PC-9 (cell line): ENCODE measurements at regions not wholly inside any gene's neighbourhood (a gene's known extent, or its start where the extent isn't known, plus 50 kb on each side); places are given as distances from the start of the nearest gene placed in this dataset.

Experiments used
- BruUV-seq: library from RNA; stranded (reverse); fragments of 400-500 nt; replicated peaks from 2 replicates; lab custom pipeline; 2021; lab: Mats Ljungman, UMichigan
- CTCF ChIA-PET: fragments of 300-600 bp; sonication (Branson Sonifier 250); formaldehyde crosslinking; loops from one replicate; lab custom pipeline; 2022; ENCODE audit warnings: antibody characterized with exemption; lab: Charles Lee
- POLR2A ChIA-PET: fragments of 300-600 bp; sonication (Branson Sonifier 250); formaldehyde crosslinking; loops from one replicate; lab custom pipeline; 2022; ENCODE audit warnings: antibody characterized with exemption; ENCODE audit not compliant: unreplicated experiment; lab: Charles Lee
- DNase-seq, 2 experiments: peaks; one replicate each; pipeline versions ENCODE4 v3.0.0 to v3.0.0-alpha.2; 2015 to 2022; ENCODE audit warnings: mixed read lengths in 1 of 2
- H2AFZ ChIP-seq: fragments of 200-600 bp; sonication (generic); 2 replicates; pipeline ENCODE4 v1.8.1; 2017; ENCODE audit warnings: antibody characterized with exemption
- H3F3A ChIP-seq: fragments of 200-600 bp; sonication (generic); 2 replicates; pipeline ENCODE4 v1.8.1; 2017; ENCODE audit warnings: antibody characterized with exemption, mild to moderate bottlenecking, low read depth; ENCODE audit not compliant: insufficient read depth
- H3K27ac ChIP-seq: fragments of 200-600 bp; sonication (generic); 2 replicates; pipeline ENCODE4 v1.6.1; 2016; ENCODE audit warnings: mixed run types
- H3K27me3 ChIP-seq: fragments of 200-600 bp; sonication (generic); 2 replicates; pipeline ENCODE4 v1.6.1; 2016; ENCODE audit warnings: low read depth, mixed run types; ENCODE audit not compliant: insufficient read depth
- H3K36me3 ChIP-seq: fragments of 200-600 bp; sonication (generic); 2 replicates; pipeline ENCODE4 v1.6.1; 2016; ENCODE audit warnings: low read depth, mixed run types
- H3K4me1 ChIP-seq: fragments of 200-600 bp; sonication (generic); replicated peaks from 2 replicates; pipeline ENCODE4 v1.6.1; 2016; ENCODE audit warnings: mixed run types; ENCODE audit not compliant: insufficient read depth
- H3K4me2 ChIP-seq: fragments of 200-600 bp; sonication (generic); 2 replicates; pipeline ENCODE4 v1.6.1; 2017; ENCODE audit warnings: mixed run types
- H3K4me3 ChIP-seq: fragments of 200-600 bp; sonication (generic); 2 replicates; pipeline ENCODE4 v1.6.1; 2016; ENCODE audit warnings: mixed run types
- H3K79me2 ChIP-seq: fragments of 200-600 bp; sonication (generic); 2 replicates; pipeline ENCODE4 v1.6.1; 2017; ENCODE audit warnings: low read depth, mixed run types
- H3K9me2 ChIP-seq: fragments of 200-600 bp; sonication (generic); 2 replicates; pipeline ENCODE4 v1.8.1; 2017; ENCODE audit warnings: mild to moderate bottlenecking; ENCODE audit not compliant: insufficient read depth
- H3K9me3 ChIP-seq: fragments of 200-600 bp; sonication (generic); 2 replicates; pipeline ENCODE4 v1.8.1; 2016; ENCODE audit warnings: low read depth; ENCODE audit not compliant: insufficient read depth
- H4K20me1 ChIP-seq: fragments of 200-600 bp; sonication (generic); 2 replicates; pipeline ENCODE4 v1.8.1; 2017; ENCODE audit not compliant: insufficient read depth
- EZH2 ChIP-seq: fragments of 200-600 bp; sonication (generic); IDR thresholded peaks from 2 replicates; pipeline ENCODE4 v1.8.0; 2017; ENCODE audit warnings: antibody characterized with exemption, low read depth
- intact Hi-C: fragments of 100-400 bp; cut with micrococcal nuclease; formaldehyde crosslinking; loops from one replicate; pipeline ENCODE4 v1.10.0; 2022; ENCODE audit not compliant: unreplicated experiment
- TF ChIP-seq, protein P1 (sequence below): fragments of 200-600 bp; sonication (generic); conservative IDR thresholded peaks from 2 replicates; pipeline ENCODE4 v1.6.1; 2017; ENCODE audit warnings: mixed run types, antibody characterized with exemption, mild to moderate bottlenecking, moderate library complexity

DNA sequence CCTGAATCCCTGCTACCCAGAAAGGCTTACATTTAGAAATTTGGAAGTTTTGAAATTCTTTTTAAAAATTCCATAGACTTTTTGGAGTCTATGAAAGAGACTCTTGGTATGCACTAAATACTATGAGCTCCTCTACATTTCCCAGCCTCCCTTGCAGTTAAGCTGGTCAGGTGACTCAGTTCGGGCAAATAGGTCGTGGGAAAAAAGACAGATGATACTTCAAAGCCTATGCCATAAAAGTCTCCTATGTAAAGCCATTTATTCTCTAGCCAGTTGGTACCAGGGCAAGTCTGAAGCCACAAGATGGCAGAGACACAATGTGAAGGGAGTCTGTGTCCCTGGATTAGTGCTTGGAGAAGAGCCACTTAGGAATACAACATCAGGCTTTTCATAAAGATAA, 101.8 kb downstream of the BOD1 start:
- CTCF ChIA-PET: interaction anchor here (0.6 kb wide), 2 partner anchors 42 to 105 kb away, joined by 3 to 4 read pairs; no protein-coding TSS in a partner anchor

GRCh38 chr5:173513521-173513991, 102.9 kb downstream of the BOD1 start:
- H3K9me2 ChIP-seq: no peaks in the 10 kb centered on the region
- H3K4me3 ChIP-seq: no peak overlapping the region
- DNase-seq: peak in 1 of 2 experiments; percentile 97
- peak overlapping the region; percentile 30 for H3K4me2 ChIP-seq
- no peaks in the 10 kb centered on the region for H3K79me2 ChIP-seq
- CTCF ChIA-PET: no interaction called here
- no peaks in the 10 kb centered on the region for H3K36me3 ChIP-seq
- H3F3A ChIP-seq: peaks cover 44% of the 10 kb centered on the region
- H3K27me3 ChIP-seq: no peaks in the 10 kb centered on the region
- H3K27ac ChIP-seq: peak overlapping the region; percentile 94
- intact Hi-C loops: loop anchor here (1.0 kb wide), 1 partner anchor 184 kb away; no protein-coding TSS in a partner anchor
- H3K9me3 ChIP-seq: no peaks in the 10 kb centered on the region
- no peak for TF ChIP-seq EZH2
- TF ChIP-seq, protein P1, sequence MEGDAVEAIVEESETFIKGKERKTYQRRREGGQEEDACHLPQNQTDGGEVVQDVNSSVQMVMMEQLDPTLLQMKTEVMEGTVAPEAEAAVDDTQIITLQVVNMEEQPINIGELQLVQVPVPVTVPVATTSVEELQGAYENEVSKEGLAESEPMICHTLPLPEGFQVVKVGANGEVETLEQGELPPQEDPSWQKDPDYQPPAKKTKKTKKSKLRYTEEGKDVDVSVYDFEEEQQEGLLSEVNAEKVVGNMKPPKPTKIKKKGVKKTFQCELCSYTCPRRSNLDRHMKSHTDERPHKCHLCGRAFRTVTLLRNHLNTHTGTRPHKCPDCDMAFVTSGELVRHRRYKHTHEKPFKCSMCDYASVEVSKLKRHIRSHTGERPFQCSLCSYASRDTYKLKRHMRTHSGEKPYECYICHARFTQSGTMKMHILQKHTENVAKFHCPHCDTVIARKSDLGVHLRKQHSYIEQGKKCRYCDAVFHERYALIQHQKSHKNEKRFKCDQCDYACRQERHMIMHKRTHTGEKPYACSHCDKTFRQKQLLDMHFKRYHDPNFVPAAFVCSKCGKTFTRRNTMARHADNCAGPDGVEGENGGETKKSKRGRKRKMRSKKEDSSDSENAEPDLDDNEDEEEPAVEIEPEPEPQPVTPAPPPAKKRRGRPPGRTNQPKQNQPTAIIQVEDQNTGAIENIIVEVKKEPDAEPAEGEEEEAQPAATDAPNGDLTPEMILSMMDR: no peak
- BruUV-seq: no TSS peak
- no peaks in the 10 kb centered on the region for H4K20me1 ChIP-seq
- POLR2A ChIA-PET: interaction anchor here (0.6 to 0.7 kb wide), 2 partner anchors 9 to 157 kb away, joined by 5 to 7 read pairs; no protein-coding TSS in a partner anchor
- peak overlapping the region; percentile 35; the same call in 1 of the 2 replicates for H2AFZ ChIP-seq
- H3K4me1 ChIP-seq: peaks cover 42% of the 10 kb centered on the region

More for the DNA sequence above, 101.8 kb downstream of the BOD1 start:
- DNase-seq: no peak
- intact Hi-C loops: loop anchor here (5.0 kb wide), 1 partner anchor 57 kb away; no protein-coding TSS in a partner anchor
- H3K9me3 ChIP-seq: no peaks in the 10 kb centered on the region
- peak overlapping the region; percentile 94 for H3K27ac ChIP-seq
- H3K4me2 ChIP-seq: no peak overlapping the region
- H3K4me3 ChIP-seq: no peak overlapping the region
- peaks cover 42% of the 10 kb centered on the region for H3K4me1 ChIP-seq
- H3K79me2 ChIP-seq: no peaks in the 10 kb centered on the region
- no peaks in the 10 kb centered on the region for H3K36me3 ChIP-seq
- BruUV-seq: no TSS peak
- TF ChIP-seq, protein P1: no peak
- TF ChIP-seq EZH2: no peak
- POLR2A ChIA-PET: no interaction called here
- no peaks in the 10 kb centered on the region for H3K27me3 ChIP-seq
- no peaks in the 10 kb centered on the region for H3K9me2 ChIP-seq
- H3F3A ChIP-seq: peaks cover 44% of the 10 kb centered on the region
- no peak overlapping the region for H2AFZ ChIP-seq
- no peaks in the 10 kb centered on the region for H4K20me1 ChIP-seq

GRCh38 chr5:173512637-173513435, 103.6 kb downstream of the BOD1 start:
- no peak overlapping the region for H3K4me3 ChIP-seq
- peak overlapping the region; percentile 35; the same call in 1 of the 2 replicates for H2AFZ ChIP-seq
- H3K9me3 ChIP-seq: no peaks in the 10 kb centered on the region
- peaks cover 42% of the 10 kb centered on the region for H3K4me1 ChIP-seq
- BruUV-seq: no TSS peak
- TF ChIP-seq, protein P1: no peak
- no peak for TF ChIP-seq EZH2
- POLR2A ChIA-PET: interaction anchor here (0.6 kb wide), 1 partner anchor 221 kb away, joined by 3 read pairs; no protein-coding TSS in a partner anchor
- no peaks in the 10 kb centered on the region for H4K20me1 ChIP-seq
- DNase-seq: peak in 1 of 2 experiments; percentile 85
- peak overlapping the region; percentile 30 for H3K4me2 ChIP-seq
- no peaks in the 10 kb centered on the region for H3K36me3 ChIP-seq
- intact Hi-C loops: loop anchor here (1.0 kb wide), 1 partner anchor 184 kb away; no protein-coding TSS in a partner anchor
- peak overlapping the region; percentile 94 for H3K27ac ChIP-seq
- no peaks in the 10 kb centered on the region for H3K79me2 ChIP-seq
- H3K9me2 ChIP-seq: no peaks in the 10 kb centered on the region
- peaks cover 44% of the 10 kb centered on the region for H3F3A ChIP-seq
- CTCF ChIA-PET: interaction anchor here (0.6 to 1.0 kb wide), 4 partner anchors 20 to 226 kb away, joined by 3 to 12 read pairs (median 6); no protein-coding TSS in a partner anchor
- no peaks in the 10 kb centered on the region for H3K27me3 ChIP-seq
